ENCODE measurements at regions not wholly inside any gene's neighbourhood (a gene's known extent, or its start where the extent isn't known, plus 50 kb on each side); places are given as distances from the start of the nearest gene placed in this dataset.

DNA sequence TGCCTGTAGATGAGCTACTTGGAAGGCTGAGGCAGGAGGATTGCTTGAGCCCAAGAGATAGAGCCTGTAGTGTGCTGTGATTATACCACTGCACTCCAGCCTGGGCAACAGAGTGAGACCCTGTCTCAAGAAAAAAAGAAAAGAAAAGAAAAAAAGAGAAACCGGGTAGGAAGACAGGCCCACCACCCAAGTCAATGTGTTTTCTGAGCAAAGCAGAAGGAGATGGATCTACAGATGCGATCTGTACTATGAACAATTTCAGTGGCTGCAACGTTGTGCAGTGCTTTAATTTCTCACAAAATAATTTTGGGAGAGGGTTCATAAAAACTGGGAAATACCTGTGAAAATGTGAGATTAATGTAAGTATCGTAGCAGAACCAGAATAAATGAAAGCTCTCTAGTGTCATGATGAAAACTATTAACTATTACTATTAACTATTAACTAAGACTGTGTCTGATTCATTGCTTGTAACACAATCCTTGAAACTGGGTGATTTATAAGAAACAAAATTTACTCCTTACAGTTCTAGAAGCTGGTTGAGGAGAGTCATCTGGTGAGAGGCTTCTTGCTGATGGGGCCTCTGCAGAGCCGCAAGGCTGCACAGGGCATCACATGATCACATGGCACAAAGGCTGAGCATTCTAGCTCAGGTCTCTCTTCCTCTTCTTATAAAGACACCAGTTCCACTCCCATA lies 233.1 kb upstream of the ZNF217 start:
- DNase-seq = peak; percentile 88
- H3K9me3 ChIP-seq = no peaks in the 10 kb centered on the region
- no peak overlapping the region for H3K4me3 ChIP-seq
- no peaks in the 10 kb centered on the region for H3K36me3 ChIP-seq
- H3K4me1 ChIP-seq = peaks cover 20 to 51% (median 45%) of the 10 kb centered on the region in 6 donors
- WGBS, 5 donors = 80 to 92% (median 87%) methylated on average over 5 of the region's 5 CpGs
- H3K27ac ChIP-seq = peak overlapping the region in 5 of 8 donors; percentile 27 to 91 (median 86)
- no peaks in the 10 kb centered on the region for H3K27me3 ChIP-seq (replicated peaks in 1 of 7)
- TF ChIP-seq, protein P1, sequence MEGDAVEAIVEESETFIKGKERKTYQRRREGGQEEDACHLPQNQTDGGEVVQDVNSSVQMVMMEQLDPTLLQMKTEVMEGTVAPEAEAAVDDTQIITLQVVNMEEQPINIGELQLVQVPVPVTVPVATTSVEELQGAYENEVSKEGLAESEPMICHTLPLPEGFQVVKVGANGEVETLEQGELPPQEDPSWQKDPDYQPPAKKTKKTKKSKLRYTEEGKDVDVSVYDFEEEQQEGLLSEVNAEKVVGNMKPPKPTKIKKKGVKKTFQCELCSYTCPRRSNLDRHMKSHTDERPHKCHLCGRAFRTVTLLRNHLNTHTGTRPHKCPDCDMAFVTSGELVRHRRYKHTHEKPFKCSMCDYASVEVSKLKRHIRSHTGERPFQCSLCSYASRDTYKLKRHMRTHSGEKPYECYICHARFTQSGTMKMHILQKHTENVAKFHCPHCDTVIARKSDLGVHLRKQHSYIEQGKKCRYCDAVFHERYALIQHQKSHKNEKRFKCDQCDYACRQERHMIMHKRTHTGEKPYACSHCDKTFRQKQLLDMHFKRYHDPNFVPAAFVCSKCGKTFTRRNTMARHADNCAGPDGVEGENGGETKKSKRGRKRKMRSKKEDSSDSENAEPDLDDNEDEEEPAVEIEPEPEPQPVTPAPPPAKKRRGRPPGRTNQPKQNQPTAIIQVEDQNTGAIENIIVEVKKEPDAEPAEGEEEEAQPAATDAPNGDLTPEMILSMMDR (IDR thresholded peaks at IDR 0.05 in 8 of 11, conservative IDR thresholded peaks at IDR 0.05 in 3 of 11) = no peak
- TF ChIP-seq POLR2A (IDR thresholded peaks at IDR 0.05) = no peak
- no peak for TF ChIP-seq POLR2AphosphoS5 (IDR thresholded peaks at IDR 0.05)
- intact Hi-C loops (cut with DNase I; ENCODE audit: low total_unique reads) = no loop called here

DNA sequence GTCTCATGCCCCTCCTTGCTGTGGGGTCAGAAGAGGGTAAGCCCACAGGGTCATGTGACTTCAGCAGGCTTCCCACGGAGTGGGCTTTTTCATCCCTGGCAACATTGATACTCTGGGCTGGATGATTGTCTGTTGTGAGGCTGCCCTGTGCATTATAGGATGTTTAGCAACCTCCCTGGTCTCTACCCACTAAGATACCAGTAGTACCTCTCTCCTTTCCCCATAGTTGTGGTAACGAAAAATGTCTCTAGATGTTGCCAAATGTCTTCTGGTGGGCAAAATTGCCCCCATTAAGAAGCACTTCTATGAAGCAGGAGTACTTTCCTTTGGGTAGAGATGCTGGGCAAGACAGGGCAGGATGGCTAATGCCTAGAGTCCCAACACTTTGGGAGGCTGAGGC lies 232.5 kb upstream of the ZNF217 start:
- intact Hi-C loops (cut with DNase I; ENCODE audit: low total_unique reads) = no loop called here
- TF ChIP-seq POLR2A (IDR thresholded peaks at IDR 0.05) (no peak), POLR2AphosphoS5 (IDR thresholded peaks at IDR 0.05) (no peak)
- TF ChIP-seq, protein P1 (IDR thresholded peaks at IDR 0.05 in 8 of 11, conservative IDR thresholded peaks at IDR 0.05 in 3 of 11) = no peak
- DNase-seq = no peak

DNA sequence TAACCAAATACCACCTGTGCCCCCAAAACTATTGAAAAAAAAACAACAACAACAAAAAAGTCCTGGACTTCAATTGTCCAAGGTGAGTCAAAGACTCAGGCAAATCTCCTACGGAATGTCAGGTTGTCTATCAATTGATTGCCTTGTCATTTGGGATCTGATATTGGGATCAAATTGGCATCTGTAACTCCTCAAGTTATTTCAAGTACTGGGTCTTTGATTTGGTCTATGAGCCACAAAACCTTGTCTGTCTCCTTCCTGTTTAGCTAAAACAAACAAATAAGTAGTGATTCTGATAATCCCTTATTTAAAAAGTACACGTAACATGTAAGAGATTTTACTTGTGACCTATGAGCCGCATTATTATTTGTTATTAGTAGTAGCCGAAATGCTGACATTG lies 231.6 kb upstream of the ZNF217 start:
- Histone ChIP-seq H3K27me3 (replicated peaks in 1 of 7) (no peaks in the 10 kb centered on the region), H3K4me3 (no peak overlapping the region), H3K4me1 (peaks cover 20 to 42% (median 36%) of the 10 kb centered on the region in 6 donors), H3K9me3 (no peaks in the 10 kb centered on the region), H3K27ac (no peak overlapping the region), H3K36me3 (no peaks in the 10 kb centered on the region)
- intact Hi-C loops (cut with DNase I; ENCODE audit: low total_unique reads) = no loop called here
- WGBS, 5 donors = 95 to 99% (median 97%) methylated on average over 4 of the region's 4 CpGs
- no peak for DNase-seq
- TF ChIP-seq POLR2AphosphoS5 (IDR thresholded peaks at IDR 0.05) = no peak
- TF ChIP-seq, protein P1 (IDR thresholded peaks at IDR 0.05 in 8 of 11, conservative IDR thresholded peaks at IDR 0.05 in 3 of 11) = no peak
- no peak for TF ChIP-seq POLR2A (IDR thresholded peaks at IDR 0.05)

More for the DNA sequence above, 232.5 kb upstream of the ZNF217 start:
- Histone ChIP-seq H3K36me3 (no peaks in the 10 kb centered on the region), H3K4me3 (no peak overlapping the region), H3K4me1 (peaks cover 20 to 51% (median 44%) of the 10 kb centered on the region in 6 donors), H3K27ac (no peak overlapping the region), H3K9me3 (no peaks in the 10 kb centered on the region), H3K27me3 (replicated peaks in 1 of 7) (no peaks in the 10 kb centered on the region)
- 70 to 85% (median 83%) methylated on average over 2 of the region's 2 CpGs for WGBS, 5 donors

DNA sequence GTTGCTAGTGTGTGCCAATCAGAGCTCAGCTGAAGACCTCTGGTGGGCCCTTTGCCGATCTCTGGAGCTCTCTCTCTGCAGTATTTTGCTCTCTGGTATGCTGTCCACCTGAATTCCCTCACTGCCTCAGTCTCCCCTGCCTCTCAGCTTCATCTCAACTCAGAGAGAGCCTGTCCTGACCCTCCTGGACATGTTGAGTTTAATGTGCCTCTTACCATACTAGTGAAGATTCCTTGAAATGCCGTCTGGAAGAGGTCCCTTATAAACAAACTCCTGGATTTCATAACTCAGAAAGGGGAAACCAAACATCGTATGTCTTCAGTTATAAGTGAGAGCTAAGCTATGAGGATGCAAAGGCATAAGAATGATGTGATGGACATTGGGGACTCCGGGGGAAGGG lies 231.1 kb upstream of the ZNF217 start:
- Histone ChIP-seq H3K27me3 (replicated peaks in 1 of 7) (no peaks in the 10 kb centered on the region), H3K4me1 (peaks cover 19 to 37% (median 31%) of the 10 kb centered on the region in 6 donors), H3K4me3 (no peak overlapping the region), H3K27ac (no peak overlapping the region), H3K9me3 (peaks cover 0 to 1% (median 0%) of the 10 kb centered on the region in 8 donors), H3K36me3 (no peaks in the 10 kb centered on the region)
- intact Hi-C loops (cut with DNase I; ENCODE audit: low total_unique reads) = no loop called here
- 77 to 90% (median 83%) methylated on average over 4 of the region's 4 CpGs for WGBS, 5 donors
- TF ChIP-seq POLR2A (IDR thresholded peaks at IDR 0.05) (no peak), POLR2AphosphoS5 (IDR thresholded peaks at IDR 0.05) (no peak)
- TF ChIP-seq, protein P1 (IDR thresholded peaks at IDR 0.05 in 8 of 11, conservative IDR thresholded peaks at IDR 0.05 in 3 of 11) = no peak
- no peak for DNase-seq

All from spleen (tissue), 11 donors.